ENCODE measurements at regions not wholly inside any gene's neighbourhood (a gene's known extent, or its start where the extent isn't known, plus 50 kb on each side); places are given as distances from the start of the nearest gene placed in this dataset.

DNA sequence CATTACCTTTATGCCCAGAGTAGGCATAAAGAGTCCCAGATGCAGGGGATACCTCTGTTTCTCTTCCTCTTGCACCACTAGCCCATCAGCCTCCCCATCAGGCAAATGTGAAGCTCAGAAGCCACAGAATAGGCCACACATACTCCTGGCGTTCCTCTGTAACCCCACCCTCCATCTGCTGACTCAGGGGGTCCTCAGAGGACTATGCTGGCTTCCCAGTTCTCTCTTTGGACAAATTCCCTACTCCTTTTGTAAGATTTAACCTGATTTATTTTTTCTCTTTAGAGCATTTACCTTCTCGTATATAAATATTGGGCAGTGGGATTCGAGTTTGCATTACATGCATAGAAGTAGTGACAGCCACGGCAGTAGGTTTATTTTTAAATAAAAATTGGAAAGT lies 262.3 kb upstream of the CADM1 start:
- WGBS, 2 experiments (ENCODE audit: insufficient coverage in 1 of 2, insufficient read length in 1 of 2) = 89 to 90% methylated on average over 4 of the region's 4 CpGs
- Histone ChIP-seq H3K4me3 (ENCODE audit: low read length) (no peak overlapping the region), H3K27me3 (ENCODE audit: control insufficient read depth, insufficient read depth, low read length, poor library complexity, severe bottlenecking) (peaks cover 45% of the 10 kb centered on the region), H3K4me1 (ENCODE audit: control insufficient read depth, insufficient read depth, low read length) (no peaks in the 10 kb centered on the region), H3K36me3 (ENCODE audit: control insufficient read depth, insufficient read depth, low read length) (no peaks in the 10 kb centered on the region), H3K27ac (ENCODE audit: low read depth, low read length) (no peak overlapping the region), H3K9me3 (ENCODE audit: control insufficient read depth, low read length) (no peaks in the 10 kb centered on the region), H3K9ac (ENCODE audit: extremely low read depth, low read length, poor library complexity, severe bottlenecking) (no peak overlapping the region)
- Mint-ChIP-seq H3K4me3 (no peak overlapping the region), H3K27me3 (ENCODE audit: insufficient read depth) (peaks cover 15% of the 10 kb centered on the region), H3K27ac (no peak overlapping the region), H3K36me3 (ENCODE audit: low read depth) (no peaks in the 10 kb centered on the region), H3K9me3 (no peaks in the 10 kb centered on the region), H3K4me1 (no peaks in the 10 kb centered on the region)
- no peak for DNase-seq
- TF ChIP-seq CTCF (conservative IDR thresholded peaks at IDR 0.05) = no peak

DNA sequence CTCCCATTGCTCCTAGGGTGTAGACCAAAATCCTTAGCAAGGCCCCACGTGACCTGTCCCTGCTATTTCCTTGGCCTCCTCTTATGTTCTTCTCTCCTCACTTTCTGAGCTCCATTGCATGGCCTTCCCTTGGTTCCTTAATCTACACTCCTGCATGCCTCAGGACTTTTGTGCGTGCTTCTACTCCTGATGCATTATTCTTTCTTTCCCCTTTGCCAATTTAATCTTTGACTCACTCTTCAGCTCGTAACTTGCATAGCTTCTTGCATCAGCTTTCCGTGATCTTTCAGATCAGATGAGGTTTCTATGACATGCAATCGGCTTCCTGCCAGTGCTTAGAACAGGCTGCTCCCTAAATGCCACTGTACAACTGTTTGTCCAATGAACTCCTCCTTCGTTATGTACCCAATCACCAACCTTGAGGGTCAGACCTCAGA lies 261.6 kb upstream of the CADM1 start:
- 90 to 94% methylated on average over 6 of the region's 6 CpGs for WGBS, 2 experiments (ENCODE audit: insufficient coverage in 1 of 2, insufficient read length in 1 of 2)
- H3K36me3 Mint-ChIP-seq (ENCODE audit: low read depth) = no peaks in the 10 kb centered on the region
- H3K9me3 ChIP-seq (ENCODE audit: control insufficient read depth, low read length) = no peaks in the 10 kb centered on the region
- H3K4me1 ChIP-seq (ENCODE audit: control insufficient read depth, insufficient read depth, low read length) = no peaks in the 10 kb centered on the region
- no peak overlapping the region for H3K27ac ChIP-seq (ENCODE audit: low read depth, low read length)
- no peaks in the 10 kb centered on the region for H3K9me3 Mint-ChIP-seq
- H3K27me3 Mint-ChIP-seq (ENCODE audit: insufficient read depth) = peaks cover 20% of the 10 kb centered on the region
- peaks cover 53% of the 10 kb centered on the region for H3K27me3 ChIP-seq (ENCODE audit: control insufficient read depth, insufficient read depth, low read length, poor library complexity, severe bottlenecking)
- no peak overlapping the region for H3K27ac Mint-ChIP-seq
- H3K9ac ChIP-seq (ENCODE audit: extremely low read depth, low read length, poor library complexity, severe bottlenecking) = no peak overlapping the region
- no peak for DNase-seq
- no peaks in the 10 kb centered on the region for H3K4me1 Mint-ChIP-seq
- H3K36me3 ChIP-seq (ENCODE audit: control insufficient read depth, insufficient read depth, low read length) = no peaks in the 10 kb centered on the region
- no peak for TF ChIP-seq CTCF (conservative IDR thresholded peaks at IDR 0.05)
- no peak overlapping the region for H3K4me3 Mint-ChIP-seq
- no peak overlapping the region for H3K4me3 ChIP-seq (ENCODE audit: low read length)

GRCh38 chr11:115764176-115764575 lies 260.0 kb upstream of the CADM1 start:
- Mint-ChIP-seq H3K27me3 (ENCODE audit: insufficient read depth) (peaks cover 34% of the 10 kb centered on the region), H3K4me3 (no peak overlapping the region), H3K9me3 (no peaks in the 10 kb centered on the region), H3K27ac (no peak overlapping the region), H3K4me1 (no peaks in the 10 kb centered on the region), H3K36me3 (ENCODE audit: low read depth) (no peaks in the 10 kb centered on the region)
- no peak overlapping the region for H3K27ac ChIP-seq (ENCODE audit: low read depth, low read length)
- H3K27me3 ChIP-seq (ENCODE audit: control insufficient read depth, insufficient read depth, low read length, poor library complexity, severe bottlenecking) = peaks cover 67% of the 10 kb centered on the region
- H3K9ac ChIP-seq (ENCODE audit: extremely low read depth, low read length, poor library complexity, severe bottlenecking) = no peak overlapping the region
- no peaks in the 10 kb centered on the region for H3K4me1 ChIP-seq (ENCODE audit: control insufficient read depth, insufficient read depth, low read length)
- H3K4me3 ChIP-seq (ENCODE audit: low read length) = no peak overlapping the region
- H3K9me3 ChIP-seq (ENCODE audit: control insufficient read depth, low read length) = no peaks in the 10 kb centered on the region
- DNase-seq = no peak
- no peaks in the 10 kb centered on the region for H3K36me3 ChIP-seq (ENCODE audit: control insufficient read depth, insufficient read depth, low read length)
- no peak for TF ChIP-seq CTCF (conservative IDR thresholded peaks at IDR 0.05)
- 78 to 85% methylated on average over 7 of the region's 7 CpGs for WGBS, 2 experiments (ENCODE audit: insufficient coverage in 1 of 2, insufficient read length in 1 of 2)

Data from endodermal cell (in vitro differentiated cells).